Osteocyte (in vitro differentiated cells): ENCODE measurements at regions not wholly inside any gene's neighbourhood (a gene's known extent, or its start where the extent isn't known, plus 50 kb on each side); places are given as distances from the start of the nearest gene placed in this dataset.

Source experiments
- DNase-seq: peaks from one replicate; pipeline ENCODE4 v3.0.0; 2021; ENCODE audit warnings: mixed read lengths; ENCODE audit not compliant: unreplicated experiment; ENCODE audit errors: extremely low spot score
- H3K27ac Mint-ChIP-seq: one replicate; pipeline ENCODE4 v1.8.0; 2021; ENCODE audit warnings: mild to moderate bottlenecking, mixed read lengths; ENCODE audit not compliant: unreplicated experiment
- H3K27me3 Mint-ChIP-seq: one replicate; pipeline ENCODE4 v1.8.0; 2021; ENCODE audit warnings: mixed read lengths; ENCODE audit not compliant: unreplicated experiment
- H3K36me3 Mint-ChIP-seq: one replicate; pipeline ENCODE4 v1.8.0; 2021; ENCODE audit warnings: mixed read lengths; ENCODE audit not compliant: unreplicated experiment
- H3K4me1 Mint-ChIP-seq: one replicate; pipeline ENCODE4 v1.8.0; 2021; ENCODE audit warnings: mixed read lengths; ENCODE audit not compliant: unreplicated experiment
- H3K4me3 Mint-ChIP-seq: one replicate; pipeline ENCODE4 v1.8.0; 2021; ENCODE audit warnings: mild to moderate bottlenecking, moderate library complexity, mixed read lengths; ENCODE audit not compliant: unreplicated experiment
- H3K9me3 Mint-ChIP-seq: one replicate; pipeline ENCODE4 v1.8.0; 2021; ENCODE audit warnings: mixed read lengths; ENCODE audit not compliant: unreplicated experiment
- TF ChIP-seq, protein P1 (sequence below): fragments of 200-600 bp; sonication (generic); IDR thresholded peaks from 2 replicates; pipeline ENCODE4 v1.5.0; 2021; ENCODE audit warnings: antibody characterized with exemption, mild to moderate bottlenecking, moderate library complexity

DNA sequence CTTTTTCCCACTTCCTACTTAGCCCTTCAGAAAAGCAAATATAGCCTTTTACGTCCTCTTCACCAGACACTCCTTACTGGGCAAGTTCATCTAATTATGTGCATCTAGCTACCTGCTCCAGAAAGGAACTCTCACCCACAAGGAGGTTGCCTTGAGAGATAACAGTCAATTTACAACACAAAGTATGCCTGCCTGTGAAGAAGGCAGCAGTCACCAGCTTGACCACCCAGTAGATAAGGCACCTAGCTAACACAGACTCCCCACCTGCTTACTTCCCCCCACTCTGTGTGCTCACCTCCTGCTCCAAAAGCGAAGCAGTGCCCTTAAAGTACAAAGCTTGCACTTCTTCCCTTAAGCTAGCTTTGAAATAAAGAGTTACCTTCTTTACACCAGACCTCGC, 111.7 kb upstream of the MRPS30 start:
- no peak for DNase-seq
- Mint-ChIP-seq H3K4me3 (no peak overlapping the region), H3K4me1 (no peaks in the 10 kb centered on the region), H3K36me3 (no peaks in the 10 kb centered on the region), H3K27ac (no peak overlapping the region), H3K9me3 (peaks cover 5% of the 10 kb centered on the region), H3K27me3 (no peaks in the 10 kb centered on the region)
- TF ChIP-seq, protein P1, sequence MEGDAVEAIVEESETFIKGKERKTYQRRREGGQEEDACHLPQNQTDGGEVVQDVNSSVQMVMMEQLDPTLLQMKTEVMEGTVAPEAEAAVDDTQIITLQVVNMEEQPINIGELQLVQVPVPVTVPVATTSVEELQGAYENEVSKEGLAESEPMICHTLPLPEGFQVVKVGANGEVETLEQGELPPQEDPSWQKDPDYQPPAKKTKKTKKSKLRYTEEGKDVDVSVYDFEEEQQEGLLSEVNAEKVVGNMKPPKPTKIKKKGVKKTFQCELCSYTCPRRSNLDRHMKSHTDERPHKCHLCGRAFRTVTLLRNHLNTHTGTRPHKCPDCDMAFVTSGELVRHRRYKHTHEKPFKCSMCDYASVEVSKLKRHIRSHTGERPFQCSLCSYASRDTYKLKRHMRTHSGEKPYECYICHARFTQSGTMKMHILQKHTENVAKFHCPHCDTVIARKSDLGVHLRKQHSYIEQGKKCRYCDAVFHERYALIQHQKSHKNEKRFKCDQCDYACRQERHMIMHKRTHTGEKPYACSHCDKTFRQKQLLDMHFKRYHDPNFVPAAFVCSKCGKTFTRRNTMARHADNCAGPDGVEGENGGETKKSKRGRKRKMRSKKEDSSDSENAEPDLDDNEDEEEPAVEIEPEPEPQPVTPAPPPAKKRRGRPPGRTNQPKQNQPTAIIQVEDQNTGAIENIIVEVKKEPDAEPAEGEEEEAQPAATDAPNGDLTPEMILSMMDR, result no peak

DNA sequence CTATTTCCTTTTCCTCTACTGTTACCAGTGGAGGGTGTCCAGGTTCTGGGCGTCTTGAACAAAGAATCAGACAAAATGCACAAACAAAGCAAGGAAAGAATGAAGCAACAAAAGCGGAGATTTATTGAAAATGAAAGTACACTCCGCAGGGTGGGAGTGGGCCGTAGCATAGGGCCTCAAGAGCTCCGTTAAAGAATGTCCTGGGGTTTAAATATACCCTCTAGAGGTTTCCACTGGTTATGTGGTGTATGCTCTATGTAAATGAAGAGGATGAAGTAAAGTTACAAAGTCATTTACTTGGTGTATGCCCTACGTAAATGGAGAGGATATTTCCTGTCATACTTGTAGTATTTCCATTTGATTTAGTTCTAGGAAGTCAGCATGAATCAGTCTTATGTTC, 113.5 kb upstream of the MRPS30 start:
- TF ChIP-seq, protein P1, result no peak
- peaks cover 5% of the 10 kb centered on the region for H3K9me3 Mint-ChIP-seq
- no peak overlapping the region for H3K27ac Mint-ChIP-seq
- no peaks in the 10 kb centered on the region for H3K27me3 Mint-ChIP-seq
- no peaks in the 10 kb centered on the region for H3K36me3 Mint-ChIP-seq
- no peak overlapping the region for H3K4me3 Mint-ChIP-seq
- no peak for DNase-seq
- H3K4me1 Mint-ChIP-seq, result no peaks in the 10 kb centered on the region

DNA sequence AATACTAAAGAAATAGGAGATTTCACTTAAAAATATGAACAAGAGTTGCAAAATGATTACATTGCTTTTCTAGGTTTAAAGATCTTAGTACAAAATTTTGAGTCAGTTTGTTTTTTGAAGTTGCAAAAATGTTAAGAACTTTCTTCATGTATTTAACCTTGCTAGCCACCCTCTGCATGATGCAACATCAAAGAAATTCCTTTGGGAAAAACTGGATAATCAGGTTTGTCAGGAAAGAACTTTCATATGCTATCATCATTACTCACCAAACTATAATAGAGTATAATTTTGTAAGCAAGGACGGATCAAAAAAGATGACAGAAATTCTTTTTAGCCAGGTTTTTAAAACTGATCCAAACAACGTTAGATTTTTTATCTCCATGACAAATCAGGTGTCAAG, 116.9 kb upstream of the MRPS30 start:
- Mint-ChIP-seq H3K4me3 (no peak overlapping the region), H3K4me1 (no peaks in the 10 kb centered on the region)
- no peak for DNase-seq

DNA sequence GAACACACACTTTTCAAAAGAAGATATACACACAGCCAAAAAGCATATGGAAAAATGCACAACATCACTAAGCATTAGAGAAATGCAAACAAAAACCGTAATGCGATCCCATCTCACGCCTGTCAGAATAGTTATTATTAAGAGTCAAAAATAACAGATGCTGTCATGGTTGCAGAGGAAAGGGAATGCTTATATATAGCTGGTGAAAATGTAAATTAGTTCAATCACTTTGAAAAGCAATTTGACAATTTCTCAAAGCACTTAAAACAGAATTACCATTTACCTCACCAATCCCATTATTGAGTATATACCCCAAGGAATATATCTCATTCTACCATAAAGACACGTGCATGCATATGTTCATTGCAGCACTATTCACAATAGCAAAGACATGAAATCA, 126.8 kb upstream of the MRPS30 start:
- no peaks in the 10 kb centered on the region for H3K36me3 Mint-ChIP-seq

More for the DNA sequence above, 116.9 kb upstream of the MRPS30 start:
- TF ChIP-seq, protein P1, result no peak
- H3K9me3 Mint-ChIP-seq, result peaks cover 5% of the 10 kb centered on the region
- no peaks in the 10 kb centered on the region for H3K27me3 Mint-ChIP-seq
- no peaks in the 10 kb centered on the region for H3K36me3 Mint-ChIP-seq
- H3K27ac Mint-ChIP-seq, result no peak overlapping the region

DNA sequence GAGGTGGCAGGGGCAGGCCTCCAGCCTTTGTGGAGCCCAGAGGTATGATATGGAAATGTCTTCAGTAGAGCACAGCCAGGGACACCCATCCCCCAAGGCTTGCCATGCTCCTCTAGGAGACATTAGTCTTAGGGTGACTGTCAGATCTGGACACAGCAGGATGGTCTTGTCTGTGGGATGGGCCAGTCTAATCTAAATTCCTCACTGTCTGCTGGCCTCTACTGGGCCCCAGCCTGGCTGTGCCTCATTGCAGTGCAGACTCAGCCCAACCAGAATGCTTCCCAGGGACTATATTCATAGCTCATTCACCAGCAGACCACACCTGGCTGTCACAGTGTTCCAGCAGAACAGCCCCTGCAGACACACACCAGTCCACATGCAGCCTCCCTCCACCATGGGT, 129.5 kb upstream of the MRPS30 start:
- TF ChIP-seq, protein P1, result no peak
- peaks cover 25% of the 10 kb centered on the region for H3K9me3 Mint-ChIP-seq
- H3K27ac Mint-ChIP-seq, result no peak overlapping the region
- no peak overlapping the region for H3K4me3 Mint-ChIP-seq
- H3K4me1 Mint-ChIP-seq, result no peaks in the 10 kb centered on the region
- no peaks in the 10 kb centered on the region for H3K36me3 Mint-ChIP-seq
- DNase-seq, result no peak
- no peaks in the 10 kb centered on the region for H3K27me3 Mint-ChIP-seq

More for the DNA sequence above, 126.8 kb upstream of the MRPS30 start:
- Mint-ChIP-seq H3K9me3 (peaks cover 15% of the 10 kb centered on the region), H3K27me3 (no peaks in the 10 kb centered on the region), H3K27ac (no peak overlapping the region), H3K4me1 (no peaks in the 10 kb centered on the region), H3K4me3 (no peak overlapping the region)
- TF ChIP-seq, protein P1, result no peak
- DNase-seq, result no peak
